GM23338 (cell line): ENCODE measurements at regions not wholly inside any gene's neighbourhood (a gene's known extent, or its start where the extent isn't known, plus 50 kb on each side); places are given as distances from the start of the nearest gene placed in this dataset.

ENCODE experiments used
- ATAC-seq: fragments of 200-7000 bp; cut with Tn5 transposase; 3 replicates; pipeline ENCODE4 v1.9.1; 2020
- DNase-seq: peaks from one replicate; pipeline ENCODE4 v3.0.0-alpha.2; 2015; ENCODE audit warnings: low spot score
- H2AFZ ChIP-seq: fragments of 200-600 bp; sonication (generic); 2 replicates; pipeline ENCODE4 v1.8.0; 2016; ENCODE audit warnings: antibody characterized with exemption, mild to moderate bottlenecking, moderate library complexity
- H3F3A ChIP-seq: fragments of 200-600 bp; sonication (generic); replicated peaks from 2 replicates; pipeline ENCODE4 v1.8.0; 2017; ENCODE audit warnings: antibody characterized with exemption, mixed run types, low read depth
- H3K27ac ChIP-seq: fragments of 200-600 bp; sonication (generic); 2 replicates; pipeline ENCODE4 v1.6.1; 2016; ENCODE audit warnings: low read depth
- H3K27me3 ChIP-seq: fragments of 200-600 bp; sonication (generic); 2 replicates; pipeline ENCODE4 v1.8.0; 2016; ENCODE audit warnings: mild to moderate bottlenecking, mixed run types, moderate library complexity; ENCODE audit not compliant: insufficient read depth
- H3K36me3 ChIP-seq: fragments of 200-600 bp; sonication (generic); 2 replicates; pipeline ENCODE4 v1.8.0; 2016; ENCODE audit warnings: mild to moderate bottlenecking; ENCODE audit not compliant: insufficient read depth
- H3K4me1 ChIP-seq: fragments of 200-600 bp; sonication (generic); 2 replicates; pipeline ENCODE4 v1.8.0; 2016; ENCODE audit warnings: mild to moderate bottlenecking, moderate library complexity; ENCODE audit not compliant: insufficient read depth
- H3K4me2 ChIP-seq: fragments of 200-600 bp; sonication (generic); 2 replicates; pipeline ENCODE4 v1.7.1; 2017; ENCODE audit warnings: mixed run types
- H3K4me3 ChIP-seq: fragments of 200-600 bp; sonication (generic); 2 replicates; pipeline ENCODE4 v1.6.1; 2016; ENCODE audit warnings: mixed run types
- H3K79me2 ChIP-seq: fragments of 200-600 bp; sonication (generic); replicated peaks from 2 replicates; pipeline ENCODE4 v1.8.0; 2017; ENCODE audit warnings: mild to moderate bottlenecking; ENCODE audit not compliant: insufficient read depth
- H3K9me2 ChIP-seq: fragments of 200-600 bp; sonication (generic); 2 replicates; pipeline ENCODE4 v1.8.0; 2017; ENCODE audit not compliant: insufficient read depth
- H4K20me1 ChIP-seq: fragments of 200-600 bp; sonication (generic); replicated peaks from 2 replicates; pipeline ENCODE4 v1.8.0; 2017; ENCODE audit warnings: mild to moderate bottlenecking; ENCODE audit not compliant: insufficient read depth
- H3K27ac Mint-ChIP-seq: 2 replicates; pipeline ENCODE4 v1.8.0; 2020; ENCODE audit warnings: inconsistent platforms, mild to moderate bottlenecking, moderate library complexity, mixed read lengths
- H3K27me3 Mint-ChIP-seq: 3 replicates; pipeline ENCODE4 v1.8.0; 2022; ENCODE audit warnings: low read depth, mild to moderate bottlenecking, moderate library complexity, mixed read lengths, inconsistent platforms; ENCODE audit not compliant: insufficient read depth, poor library complexity
- H3K36me3 Mint-ChIP-seq: 3 replicates; pipeline ENCODE4 v1.8.0; 2021; ENCODE audit warnings: low read depth, mild to moderate bottlenecking, inconsistent platforms, moderate library complexity, mixed read lengths
- H3K4me1 Mint-ChIP-seq: 3 replicates; pipeline ENCODE4 v1.8.0; 2020; ENCODE audit warnings: mild to moderate bottlenecking, inconsistent platforms, mixed read lengths
- H3K4me3 Mint-ChIP-seq: 3 replicates; pipeline ENCODE4 v1.8.0; 2021; ENCODE audit warnings: moderate library complexity, mild to moderate bottlenecking, inconsistent platforms, mixed read lengths
- H3K9me3 Mint-ChIP-seq: 3 replicates; pipeline ENCODE4 v1.8.0; 2020; ENCODE audit warnings: moderate library complexity, mild to moderate bottlenecking, inconsistent platforms, mixed read lengths
- CREB1 ChIP-seq: fragments of 250-450 bp; sonication (Bioruptor Pico); IDR thresholded peaks from 2 replicates; pipeline ENCODE4 v1.5.0; 2020; ENCODE audit warnings: low read depth, mild to moderate bottlenecking, moderate library complexity
- EZH2 ChIP-seq: fragments of 200-600 bp; sonication (generic); IDR thresholded peaks from one replicate; pipeline ENCODE4 v1.8.0; 2017; ENCODE audit warnings: antibody characterized with exemption, mild to moderate bottlenecking, low read depth; ENCODE audit not compliant: unreplicated experiment
- EZH2phosphoT487 ChIP-seq: fragments of 200-600 bp; sonication (generic); IDR thresholded peaks from one replicate; pipeline ENCODE4 v1.8.1; 2018; ENCODE audit warnings: antibody characterized with exemption; ENCODE audit not compliant: unreplicated experiment
- JUNB ChIP-seq: IDR thresholded peaks from one replicate; pipeline ENCODE4 v1.6.1; 2016; ENCODE audit warnings: antibody characterized with exemption; ENCODE audit not compliant: unreplicated experiment
- NANOG ChIP-seq: IDR thresholded peaks from 2 replicates; pipeline ENCODE4 v1.6.1; 2016; ENCODE audit warnings: antibody characterized with exemption, borderline replicate concordance
- POLR2AphosphoS5 ChIP-seq: IDR thresholded peaks from 2 replicates; pipeline ENCODE4 v1.6.1; 2016; ENCODE audit warnings: antibody characterized with exemption, low read depth
- STAT1 ChIP-seq: IDR thresholded peaks from one replicate; pipeline ENCODE4 v1.6.1; 2016; ENCODE audit warnings: antibody characterized with exemption; ENCODE audit not compliant: unreplicated experiment
- ZNF114 ChIP-seq: fragments of 250-450 bp; sonication (Bioruptor Pico); IDR thresholded peaks from 2 replicates; pipeline ENCODE4 v1.5.0; 2020; ENCODE audit warnings: mild to moderate bottlenecking, moderate library complexity
- ZNF331 ChIP-seq: fragments of 250-450 bp; sonication (Bioruptor Pico); IDR thresholded peaks from 2 replicates; pipeline ENCODE4 v1.5.0; 2020; ENCODE audit warnings: low read depth, mild to moderate bottlenecking, moderate library complexity
- TF ChIP-seq, protein P1 (sequence below): IDR thresholded peaks from one replicate; pipeline ENCODE4 v1.6.1; 2018; ENCODE audit warnings: antibody characterized with exemption; ENCODE audit not compliant: unreplicated experiment
- TF ChIP-seq, protein P2 (sequence below), 2 experiments: fragments of 200-600 bp in 1 of 2; sonication (generic) in 1 of 2; conservative IDR thresholded peaks; 2 replicates each; pipeline versions ENCODE4 v1.5.1 to v1.6.1; 2016 to 2017; ENCODE audit warnings: antibody characterized with exemption in 2 of 2, low read depth in 2 of 2, mild to moderate bottlenecking in 2 of 2, moderate library complexity in 1 of 2
- TF ChIP-seq, protein P3 (sequence below): IDR thresholded peaks from 2 replicates; pipeline ENCODE4 v1.6.1; 2016; ENCODE audit warnings: antibody characterized with exemption
- TF ChIP-seq, protein P4 (sequence below): fragments of 250-450 bp; sonication (Bioruptor Pico); IDR thresholded peaks from 2 replicates; pipeline ENCODE4 v1.5.0; 2020; ENCODE audit warnings: mild to moderate bottlenecking, moderate library complexity

DNA sequence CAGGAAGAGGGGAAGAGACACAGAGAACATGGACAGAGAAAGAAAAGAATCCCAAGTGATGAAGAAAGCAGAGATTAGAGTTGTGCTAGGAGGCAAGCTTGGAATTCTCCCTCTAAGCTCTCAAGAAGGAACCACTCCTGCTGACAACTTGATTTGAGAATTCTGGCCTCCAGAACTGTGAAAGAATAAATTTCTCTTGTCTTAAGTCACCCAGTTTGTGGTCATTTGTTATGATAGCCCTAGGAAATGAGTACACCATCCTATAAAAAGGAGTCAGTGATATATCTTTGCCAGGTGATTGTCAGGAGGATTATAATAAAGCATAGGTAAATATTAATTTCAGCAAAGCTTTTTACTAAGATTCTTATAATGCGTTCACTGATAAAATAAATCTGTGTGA lies 82.7 kb upstream of the TFEC start:
- H3K4me1 ChIP-seq, result no peaks in the 10 kb centered on the region
- peaks cover 3% of the 10 kb centered on the region for H3K27me3 Mint-ChIP-seq
- H3K9me3 Mint-ChIP-seq, result peaks cover 3% of the 10 kb centered on the region; the same call in 1 of the 3 replicates
- no peaks in the 10 kb centered on the region for H3K36me3 Mint-ChIP-seq
- DNase-seq (no peak), ATAC-seq (no peak)
- no peak overlapping the region for H3K27ac ChIP-seq
- no peaks in the 10 kb centered on the region for H3K79me2 ChIP-seq
- no peak overlapping the region for H3K27ac Mint-ChIP-seq
- H3K4me3 ChIP-seq, result no peak overlapping the region
- H4K20me1 ChIP-seq, result no peaks in the 10 kb centered on the region
- H3K36me3 ChIP-seq, result no peaks in the 10 kb centered on the region
- no peak overlapping the region for H2AFZ ChIP-seq
- H3K27me3 ChIP-seq, result no peaks in the 10 kb centered on the region
- H3K9me2 ChIP-seq, result no peaks in the 10 kb centered on the region
- H3F3A ChIP-seq, result no peaks in the 10 kb centered on the region
- H3K4me1 Mint-ChIP-seq, result no peaks in the 10 kb centered on the region
- no peak overlapping the region for H3K4me2 ChIP-seq
- H3K4me3 Mint-ChIP-seq, result no peak overlapping the region
- TF ChIP-seq EZH2, result no peak
- no peak for TF ChIP-seq POLR2AphosphoS5
- TF ChIP-seq, protein P1, sequence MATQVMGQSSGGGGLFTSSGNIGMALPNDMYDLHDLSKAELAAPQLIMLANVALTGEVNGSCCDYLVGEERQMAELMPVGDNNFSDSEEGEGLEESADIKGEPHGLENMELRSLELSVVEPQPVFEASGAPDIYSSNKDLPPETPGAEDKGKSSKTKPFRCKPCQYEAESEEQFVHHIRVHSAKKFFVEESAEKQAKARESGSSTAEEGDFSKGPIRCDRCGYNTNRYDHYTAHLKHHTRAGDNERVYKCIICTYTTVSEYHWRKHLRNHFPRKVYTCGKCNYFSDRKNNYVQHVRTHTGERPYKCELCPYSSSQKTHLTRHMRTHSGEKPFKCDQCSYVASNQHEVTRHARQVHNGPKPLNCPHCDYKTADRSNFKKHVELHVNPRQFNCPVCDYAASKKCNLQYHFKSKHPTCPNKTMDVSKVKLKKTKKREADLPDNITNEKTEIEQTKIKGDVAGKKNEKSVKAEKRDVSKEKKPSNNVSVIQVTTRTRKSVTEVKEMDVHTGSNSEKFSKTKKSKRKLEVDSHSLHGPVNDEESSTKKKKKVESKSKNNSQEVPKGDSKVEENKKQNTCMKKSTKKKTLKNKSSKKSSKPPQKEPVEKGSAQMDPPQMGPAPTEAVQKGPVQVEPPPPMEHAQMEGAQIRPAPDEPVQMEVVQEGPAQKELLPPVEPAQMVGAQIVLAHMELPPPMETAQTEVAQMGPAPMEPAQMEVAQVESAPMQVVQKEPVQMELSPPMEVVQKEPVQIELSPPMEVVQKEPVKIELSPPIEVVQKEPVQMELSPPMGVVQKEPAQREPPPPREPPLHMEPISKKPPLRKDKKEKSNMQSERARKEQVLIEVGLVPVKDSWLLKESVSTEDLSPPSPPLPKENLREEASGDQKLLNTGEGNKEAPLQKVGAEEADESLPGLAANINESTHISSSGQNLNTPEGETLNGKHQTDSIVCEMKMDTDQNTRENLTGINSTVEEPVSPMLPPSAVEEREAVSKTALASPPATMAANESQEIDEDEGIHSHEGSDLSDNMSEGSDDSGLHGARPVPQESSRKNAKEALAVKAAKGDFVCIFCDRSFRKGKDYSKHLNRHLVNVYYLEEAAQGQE, result no peak
- TF ChIP-seq CREB1 (CRISPR knock-in tag), result no peak
- no peak for TF ChIP-seq NANOG
- no peak for TF ChIP-seq ZNF114 (CRISPR knock-in tag)
- TF ChIP-seq, protein P2, sequence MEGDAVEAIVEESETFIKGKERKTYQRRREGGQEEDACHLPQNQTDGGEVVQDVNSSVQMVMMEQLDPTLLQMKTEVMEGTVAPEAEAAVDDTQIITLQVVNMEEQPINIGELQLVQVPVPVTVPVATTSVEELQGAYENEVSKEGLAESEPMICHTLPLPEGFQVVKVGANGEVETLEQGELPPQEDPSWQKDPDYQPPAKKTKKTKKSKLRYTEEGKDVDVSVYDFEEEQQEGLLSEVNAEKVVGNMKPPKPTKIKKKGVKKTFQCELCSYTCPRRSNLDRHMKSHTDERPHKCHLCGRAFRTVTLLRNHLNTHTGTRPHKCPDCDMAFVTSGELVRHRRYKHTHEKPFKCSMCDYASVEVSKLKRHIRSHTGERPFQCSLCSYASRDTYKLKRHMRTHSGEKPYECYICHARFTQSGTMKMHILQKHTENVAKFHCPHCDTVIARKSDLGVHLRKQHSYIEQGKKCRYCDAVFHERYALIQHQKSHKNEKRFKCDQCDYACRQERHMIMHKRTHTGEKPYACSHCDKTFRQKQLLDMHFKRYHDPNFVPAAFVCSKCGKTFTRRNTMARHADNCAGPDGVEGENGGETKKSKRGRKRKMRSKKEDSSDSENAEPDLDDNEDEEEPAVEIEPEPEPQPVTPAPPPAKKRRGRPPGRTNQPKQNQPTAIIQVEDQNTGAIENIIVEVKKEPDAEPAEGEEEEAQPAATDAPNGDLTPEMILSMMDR (conservative IDR thresholded peaks at IDR 0.05; ENCODE audit: low read depth in 2 of 2), result no peak
- no peak for TF ChIP-seq ZNF331 (CRISPR knock-in tag)
- TF ChIP-seq, protein P3, sequence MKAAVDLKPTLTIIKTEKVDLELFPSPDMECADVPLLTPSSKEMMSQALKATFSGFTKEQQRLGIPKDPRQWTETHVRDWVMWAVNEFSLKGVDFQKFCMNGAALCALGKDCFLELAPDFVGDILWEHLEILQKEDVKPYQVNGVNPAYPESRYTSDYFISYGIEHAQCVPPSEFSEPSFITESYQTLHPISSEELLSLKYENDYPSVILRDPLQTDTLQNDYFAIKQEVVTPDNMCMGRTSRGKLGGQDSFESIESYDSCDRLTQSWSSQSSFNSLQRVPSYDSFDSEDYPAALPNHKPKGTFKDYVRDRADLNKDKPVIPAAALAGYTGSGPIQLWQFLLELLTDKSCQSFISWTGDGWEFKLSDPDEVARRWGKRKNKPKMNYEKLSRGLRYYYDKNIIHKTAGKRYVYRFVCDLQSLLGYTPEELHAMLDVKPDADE, result no peak
- no peak for TF ChIP-seq JUNB
- no peak for TF ChIP-seq EZH2phosphoT487
- TF ChIP-seq, protein P4, sequence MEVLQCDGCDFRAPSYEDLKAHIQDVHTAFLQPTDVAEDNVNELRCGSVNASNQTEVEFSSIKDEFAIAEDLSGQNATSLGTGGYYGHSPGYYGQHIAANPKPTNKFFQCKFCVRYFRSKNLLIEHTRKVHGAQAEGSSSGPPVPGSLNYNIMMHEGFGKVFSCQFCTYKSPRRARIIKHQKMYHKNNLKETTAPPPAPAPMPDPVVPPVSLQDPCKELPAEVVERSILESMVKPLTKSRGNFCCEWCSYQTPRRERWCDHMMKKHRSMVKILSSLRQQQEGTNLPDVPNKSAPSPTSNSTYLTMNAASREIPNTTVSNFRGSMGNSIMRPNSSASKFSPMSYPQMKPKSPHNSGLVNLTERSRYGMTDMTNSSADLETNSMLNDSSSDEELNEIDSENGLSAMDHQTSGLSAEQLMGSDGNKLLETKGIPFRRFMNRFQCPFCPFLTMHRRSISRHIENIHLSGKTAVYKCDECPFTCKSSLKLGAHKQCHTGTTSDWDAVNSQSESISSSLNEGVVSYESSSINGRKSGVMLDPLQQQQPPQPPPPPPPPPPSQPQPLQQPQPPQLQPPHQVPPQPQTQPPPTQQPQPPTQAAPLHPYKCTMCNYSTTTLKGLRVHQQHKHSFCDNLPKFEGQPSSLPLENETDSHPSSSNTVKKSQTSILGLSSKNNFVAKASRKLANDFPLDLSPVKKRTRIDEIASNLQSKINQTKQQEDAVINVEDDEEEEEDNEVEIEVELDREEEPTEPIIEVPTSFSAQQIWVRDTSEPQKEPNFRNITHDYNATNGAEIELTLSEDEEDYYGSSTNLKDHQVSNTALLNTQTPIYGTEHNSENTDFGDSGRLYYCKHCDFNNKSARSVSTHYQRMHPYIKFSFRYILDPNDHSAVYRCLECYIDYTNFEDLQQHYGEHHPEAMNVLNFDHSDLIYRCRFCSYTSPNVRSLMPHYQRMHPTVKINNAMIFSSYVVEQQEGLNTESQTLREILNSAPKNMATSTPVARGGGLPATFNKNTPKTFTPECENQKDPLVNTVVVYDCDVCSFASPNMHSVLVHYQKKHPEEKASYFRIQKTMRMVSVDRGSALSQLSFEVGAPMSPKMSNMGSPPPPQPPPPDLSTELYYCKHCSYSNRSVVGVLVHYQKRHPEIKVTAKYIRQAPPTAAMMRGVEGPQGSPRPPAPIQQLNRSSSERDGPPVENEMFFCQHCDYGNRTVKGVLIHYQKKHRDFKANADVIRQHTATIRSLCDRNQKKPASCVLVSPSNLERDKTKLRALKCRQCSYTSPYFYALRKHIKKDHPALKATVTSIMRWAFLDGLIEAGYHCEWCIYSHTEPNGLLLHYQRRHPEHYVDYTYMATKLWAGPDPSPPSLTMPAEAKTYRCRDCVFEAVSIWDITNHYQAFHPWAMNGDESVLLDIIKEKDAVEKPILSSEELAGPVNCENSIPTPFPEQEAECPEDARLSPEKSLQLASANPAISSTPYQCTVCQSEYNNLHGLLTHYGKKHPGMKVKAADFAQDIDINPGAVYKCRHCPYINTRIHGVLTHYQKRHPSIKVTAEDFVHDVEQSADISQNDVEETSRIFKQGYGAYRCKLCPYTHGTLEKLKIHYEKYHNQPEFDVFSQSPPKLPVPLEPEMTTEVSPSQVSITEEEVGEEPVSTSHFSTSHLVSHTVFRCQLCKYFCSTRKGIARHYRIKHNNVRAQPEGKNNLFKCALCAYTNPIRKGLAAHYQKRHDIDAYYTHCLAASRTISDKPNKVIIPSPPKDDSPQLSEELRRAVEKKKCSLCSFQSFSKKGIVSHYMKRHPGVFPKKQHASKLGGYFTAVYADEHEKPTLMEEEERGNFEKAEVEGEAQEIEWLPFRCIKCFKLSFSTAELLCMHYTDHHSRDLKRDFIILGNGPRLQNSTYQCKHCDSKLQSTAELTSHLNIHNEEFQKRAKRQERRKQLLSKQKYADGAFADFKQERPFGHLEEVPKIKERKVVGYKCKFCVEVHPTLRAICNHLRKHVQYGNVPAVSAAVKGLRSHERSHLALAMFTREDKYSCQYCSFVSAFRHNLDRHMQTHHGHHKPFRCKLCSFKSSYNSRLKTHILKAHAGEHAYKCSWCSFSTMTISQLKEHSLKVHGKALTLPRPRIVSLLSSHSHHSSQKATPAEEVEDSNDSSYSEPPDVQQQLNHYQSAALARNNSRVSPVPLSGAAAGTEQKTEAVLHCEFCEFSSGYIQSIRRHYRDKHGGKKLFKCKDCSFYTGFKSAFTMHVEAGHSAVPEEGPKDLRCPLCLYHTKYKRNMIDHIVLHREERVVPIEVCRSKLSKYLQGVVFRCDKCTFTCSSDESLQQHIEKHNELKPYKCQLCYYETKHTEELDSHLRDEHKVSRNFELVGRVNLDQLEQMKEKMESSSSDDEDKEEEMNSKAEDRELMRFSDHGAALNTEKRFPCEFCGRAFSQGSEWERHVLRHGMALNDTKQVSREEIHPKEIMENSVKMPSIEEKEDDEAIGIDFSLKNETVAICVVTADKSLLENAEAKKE (CRISPR knock-in tag), result no peak
- TF ChIP-seq STAT1, result no peak
